ENCODE measurements at regions not wholly inside any gene's neighbourhood (a gene's known extent, or its start where the extent isn't known, plus 50 kb on each side); places are given as distances from the start of the nearest gene placed in this dataset.

GRCh38 chr18:66735933-66736332 is 132.0 kb upstream of the CDH19 start:
- TF ChIP-seq, protein P1, sequence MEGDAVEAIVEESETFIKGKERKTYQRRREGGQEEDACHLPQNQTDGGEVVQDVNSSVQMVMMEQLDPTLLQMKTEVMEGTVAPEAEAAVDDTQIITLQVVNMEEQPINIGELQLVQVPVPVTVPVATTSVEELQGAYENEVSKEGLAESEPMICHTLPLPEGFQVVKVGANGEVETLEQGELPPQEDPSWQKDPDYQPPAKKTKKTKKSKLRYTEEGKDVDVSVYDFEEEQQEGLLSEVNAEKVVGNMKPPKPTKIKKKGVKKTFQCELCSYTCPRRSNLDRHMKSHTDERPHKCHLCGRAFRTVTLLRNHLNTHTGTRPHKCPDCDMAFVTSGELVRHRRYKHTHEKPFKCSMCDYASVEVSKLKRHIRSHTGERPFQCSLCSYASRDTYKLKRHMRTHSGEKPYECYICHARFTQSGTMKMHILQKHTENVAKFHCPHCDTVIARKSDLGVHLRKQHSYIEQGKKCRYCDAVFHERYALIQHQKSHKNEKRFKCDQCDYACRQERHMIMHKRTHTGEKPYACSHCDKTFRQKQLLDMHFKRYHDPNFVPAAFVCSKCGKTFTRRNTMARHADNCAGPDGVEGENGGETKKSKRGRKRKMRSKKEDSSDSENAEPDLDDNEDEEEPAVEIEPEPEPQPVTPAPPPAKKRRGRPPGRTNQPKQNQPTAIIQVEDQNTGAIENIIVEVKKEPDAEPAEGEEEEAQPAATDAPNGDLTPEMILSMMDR (conservative IDR thresholded peaks at IDR 0.05 in 1 of 2, IDR thresholded peaks at IDR 0.05 in 1 of 2; ENCODE audit: extremely low read depth in 1 of 2, insufficient read depth in 1 of 2, low read depth in 1 of 2, low read length in 2 of 2), result no peak
- no peak for TF ChIP-seq EZH2 (IDR thresholded peaks at IDR 0.05; ENCODE audit: borderline replicate concordance, low read length)

Measured in mammary epithelial cell (primary cell).